ENCODE measurements at regions not wholly inside any gene's neighbourhood (a gene's known extent, or its start where the extent isn't known, plus 50 kb on each side); places are given as distances from the start of the nearest gene placed in this dataset.

- TF ChIP-seq, protein P1, sequence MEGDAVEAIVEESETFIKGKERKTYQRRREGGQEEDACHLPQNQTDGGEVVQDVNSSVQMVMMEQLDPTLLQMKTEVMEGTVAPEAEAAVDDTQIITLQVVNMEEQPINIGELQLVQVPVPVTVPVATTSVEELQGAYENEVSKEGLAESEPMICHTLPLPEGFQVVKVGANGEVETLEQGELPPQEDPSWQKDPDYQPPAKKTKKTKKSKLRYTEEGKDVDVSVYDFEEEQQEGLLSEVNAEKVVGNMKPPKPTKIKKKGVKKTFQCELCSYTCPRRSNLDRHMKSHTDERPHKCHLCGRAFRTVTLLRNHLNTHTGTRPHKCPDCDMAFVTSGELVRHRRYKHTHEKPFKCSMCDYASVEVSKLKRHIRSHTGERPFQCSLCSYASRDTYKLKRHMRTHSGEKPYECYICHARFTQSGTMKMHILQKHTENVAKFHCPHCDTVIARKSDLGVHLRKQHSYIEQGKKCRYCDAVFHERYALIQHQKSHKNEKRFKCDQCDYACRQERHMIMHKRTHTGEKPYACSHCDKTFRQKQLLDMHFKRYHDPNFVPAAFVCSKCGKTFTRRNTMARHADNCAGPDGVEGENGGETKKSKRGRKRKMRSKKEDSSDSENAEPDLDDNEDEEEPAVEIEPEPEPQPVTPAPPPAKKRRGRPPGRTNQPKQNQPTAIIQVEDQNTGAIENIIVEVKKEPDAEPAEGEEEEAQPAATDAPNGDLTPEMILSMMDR (IDR thresholded peaks at IDR 0.05): no peak
- TF ChIP-seq EZH2 (IDR thresholded peaks at IDR 0.05): no peak
- no peak for TF ChIP-seq EZH2phosphoT487 (IDR thresholded peaks at IDR 0.05)
Measured at GRCh38 chr9:31821583-31821982, 562.9 kb upstream of the ACO1 start.

Data from neural progenitor cell (in vitro differentiated cells).